PC-9 (cell line): ENCODE measurements at regions not wholly inside any gene's neighbourhood (a gene's known extent, or its start where the extent isn't known, plus 50 kb on each side); places are given as distances from the start of the nearest gene placed in this dataset.

Source experiments
- BruUV-seq: library from RNA; stranded (reverse); fragments of 400-500 nt; replicated peaks from 2 replicates; lab custom pipeline; 2021; lab: Mats Ljungman, UMichigan
- CTCF ChIA-PET: fragments of 300-600 bp; sonication (Branson Sonifier 250); formaldehyde crosslinking; loops from one replicate; lab custom pipeline; 2022; ENCODE audit warnings: antibody characterized with exemption; lab: Charles Lee
- POLR2A ChIA-PET: fragments of 300-600 bp; sonication (Branson Sonifier 250); formaldehyde crosslinking; loops from one replicate; lab custom pipeline; 2022; ENCODE audit warnings: antibody characterized with exemption; ENCODE audit not compliant: unreplicated experiment; lab: Charles Lee
- DNase-seq, 2 experiments: peaks; one replicate each; pipeline versions ENCODE4 v3.0.0 to v3.0.0-alpha.2; 2015 to 2022; ENCODE audit warnings: mixed read lengths in 1 of 2
- H2AFZ ChIP-seq: fragments of 200-600 bp; sonication (generic); 2 replicates; pipeline ENCODE4 v1.8.1; 2017; ENCODE audit warnings: antibody characterized with exemption
- H3F3A ChIP-seq: fragments of 200-600 bp; sonication (generic); 2 replicates; pipeline ENCODE4 v1.8.1; 2017; ENCODE audit warnings: antibody characterized with exemption, mild to moderate bottlenecking, low read depth; ENCODE audit not compliant: insufficient read depth
- H3K27ac ChIP-seq: fragments of 200-600 bp; sonication (generic); 2 replicates; pipeline ENCODE4 v1.6.1; 2016; ENCODE audit warnings: mixed run types
- H3K27me3 ChIP-seq: fragments of 200-600 bp; sonication (generic); 2 replicates; pipeline ENCODE4 v1.6.1; 2016; ENCODE audit warnings: low read depth, mixed run types; ENCODE audit not compliant: insufficient read depth
- H3K36me3 ChIP-seq: fragments of 200-600 bp; sonication (generic); 2 replicates; pipeline ENCODE4 v1.6.1; 2016; ENCODE audit warnings: low read depth, mixed run types
- H3K4me1 ChIP-seq: fragments of 200-600 bp; sonication (generic); replicated peaks from 2 replicates; pipeline ENCODE4 v1.6.1; 2016; ENCODE audit warnings: mixed run types; ENCODE audit not compliant: insufficient read depth
- H3K4me2 ChIP-seq: fragments of 200-600 bp; sonication (generic); 2 replicates; pipeline ENCODE4 v1.6.1; 2017; ENCODE audit warnings: mixed run types
- H3K4me3 ChIP-seq: fragments of 200-600 bp; sonication (generic); 2 replicates; pipeline ENCODE4 v1.6.1; 2016; ENCODE audit warnings: mixed run types
- H3K79me2 ChIP-seq: fragments of 200-600 bp; sonication (generic); 2 replicates; pipeline ENCODE4 v1.6.1; 2017; ENCODE audit warnings: low read depth, mixed run types
- H3K9me2 ChIP-seq: fragments of 200-600 bp; sonication (generic); 2 replicates; pipeline ENCODE4 v1.8.1; 2017; ENCODE audit warnings: mild to moderate bottlenecking; ENCODE audit not compliant: insufficient read depth
- H3K9me3 ChIP-seq: fragments of 200-600 bp; sonication (generic); 2 replicates; pipeline ENCODE4 v1.8.1; 2016; ENCODE audit warnings: low read depth; ENCODE audit not compliant: insufficient read depth
- H4K20me1 ChIP-seq: fragments of 200-600 bp; sonication (generic); 2 replicates; pipeline ENCODE4 v1.8.1; 2017; ENCODE audit not compliant: insufficient read depth
- CTCF ChIP-seq: fragments of 200-600 bp; sonication (generic); conservative IDR thresholded peaks from 2 replicates; pipeline ENCODE4 v1.6.1; 2017; ENCODE audit warnings: mixed run types, antibody characterized with exemption, mild to moderate bottlenecking, moderate library complexity
- EZH2 ChIP-seq: fragments of 200-600 bp; sonication (generic); IDR thresholded peaks from 2 replicates; pipeline ENCODE4 v1.8.0; 2017; ENCODE audit warnings: antibody characterized with exemption, low read depth
- intact Hi-C: fragments of 100-400 bp; cut with micrococcal nuclease; formaldehyde crosslinking; loops from one replicate; pipeline ENCODE4 v1.10.0; 2022; ENCODE audit not compliant: unreplicated experiment

GRCh38 chrX:50978920-50979682 lies 68.6 kb downstream of the BMP15 start:
- Histone ChIP-seq H4K20me1 (no peaks in the 10 kb centered on the region), H2AFZ (no peak overlapping the region), H3K9me3 (no peaks in the 10 kb centered on the region), H3K4me1 (no peaks in the 10 kb centered on the region), H3K36me3 (no peaks in the 10 kb centered on the region), H3K27ac (no peak overlapping the region), H3K4me3 (no peak overlapping the region), H3K4me2 (no peak overlapping the region), H3K79me2 (no peaks in the 10 kb centered on the region), H3F3A (no peaks in the 10 kb centered on the region), H3K9me2 (no peaks in the 10 kb centered on the region), H3K27me3 (no peaks in the 10 kb centered on the region)
- ChIA-PET CTCF (no interaction called here), POLR2A (no interaction called here)
- intact Hi-C loops: no loop called here
- no peak for DNase-seq
- no TSS peak for BruUV-seq
- no peak for TF ChIP-seq EZH2
- no peak for TF ChIP-seq CTCF

GRCh38 chrX:50980251-50980650 lies 69.7 kb downstream of the BMP15 start:
- Histone ChIP-seq H3K36me3 (no peaks in the 10 kb centered on the region), H3K9me3 (no peaks in the 10 kb centered on the region), H3K79me2 (no peaks in the 10 kb centered on the region), H4K20me1 (no peaks in the 10 kb centered on the region), H3K4me1 (no peaks in the 10 kb centered on the region), H3K4me3 (no peak overlapping the region), H3K4me2 (no peak overlapping the region), H3K27ac (no peak overlapping the region), H3K27me3 (no peaks in the 10 kb centered on the region), H3K9me2 (no peaks in the 10 kb centered on the region), H2AFZ (no peak overlapping the region), H3F3A (no peaks in the 10 kb centered on the region)
- no peak for DNase-seq
- no TSS peak for BruUV-seq
- intact Hi-C loops: no loop called here
- POLR2A ChIA-PET: no interaction called here
- CTCF ChIA-PET: no interaction called here
- no peak for TF ChIP-seq EZH2

GRCh38 chrX:50988649-50989048 lies 78.1 kb downstream of the BMP15 start:
- Histone ChIP-seq H3K4me2 (no peak overlapping the region), H3K4me1 (no peaks in the 10 kb centered on the region), H3K36me3 (no peaks in the 10 kb centered on the region), H3K4me3 (no peak overlapping the region), H3K9me2 (no peaks in the 10 kb centered on the region), H3K9me3 (no peaks in the 10 kb centered on the region), H3K79me2 (no peaks in the 10 kb centered on the region), H4K20me1 (no peaks in the 10 kb centered on the region), H2AFZ (no peak overlapping the region), H3F3A (no peaks in the 10 kb centered on the region), H3K27me3 (no peaks in the 10 kb centered on the region), H3K27ac (no peak overlapping the region)
- TF ChIP-seq CTCF (peak; percentile 51), EZH2 (no peak)
- ChIA-PET POLR2A (no interaction called here), CTCF (no interaction called here)
- intact Hi-C loops: no loop called here
- peak in 1 of 2 experiments; percentile 7 for DNase-seq
- no TSS peak for BruUV-seq
